HG03354 (cell line): ENCODE measurements at regions not wholly inside any gene's neighbourhood (a gene's known extent, or its start where the extent isn't known, plus 50 kb on each side); places are given as distances from the start of the nearest gene placed in this dataset.
"Not testable (repeated sequence)": the region's sequence is repeated elsewhere in the genome, so short reads cannot be mapped to it uniquely, and the experiment has no call there.

Source experiments
- ATAC-seq: cut with Tn5 transposase; IDR thresholded peaks from one replicate; pipeline ENCODE4 v1.9.1; 2021; ENCODE audit warnings: mild to moderate bottlenecking; ENCODE audit not compliant: unreplicated experiment, poor library complexity, severe bottlenecking

DNA sequence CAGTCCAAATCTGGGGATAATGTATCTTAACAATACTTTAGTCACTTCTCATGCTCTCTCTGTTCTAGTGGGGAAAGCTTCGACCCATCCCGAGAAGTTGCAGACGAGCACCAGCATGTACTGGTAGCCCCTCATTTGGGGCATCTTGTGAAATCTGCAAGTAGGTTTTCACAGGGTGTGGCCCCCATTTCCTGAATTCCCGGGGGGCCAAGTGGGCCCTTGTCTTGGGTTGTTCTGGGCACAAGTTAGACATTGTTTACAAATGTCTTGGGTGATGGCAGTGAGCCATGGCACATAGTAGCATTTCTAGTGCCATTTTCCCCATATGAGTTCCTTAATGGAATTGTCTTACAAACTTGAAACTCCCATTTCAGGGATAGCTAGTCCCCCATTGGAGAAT is 216.7 kb upstream of the KCND2 start:
- ATAC-seq = no peak

DNA sequence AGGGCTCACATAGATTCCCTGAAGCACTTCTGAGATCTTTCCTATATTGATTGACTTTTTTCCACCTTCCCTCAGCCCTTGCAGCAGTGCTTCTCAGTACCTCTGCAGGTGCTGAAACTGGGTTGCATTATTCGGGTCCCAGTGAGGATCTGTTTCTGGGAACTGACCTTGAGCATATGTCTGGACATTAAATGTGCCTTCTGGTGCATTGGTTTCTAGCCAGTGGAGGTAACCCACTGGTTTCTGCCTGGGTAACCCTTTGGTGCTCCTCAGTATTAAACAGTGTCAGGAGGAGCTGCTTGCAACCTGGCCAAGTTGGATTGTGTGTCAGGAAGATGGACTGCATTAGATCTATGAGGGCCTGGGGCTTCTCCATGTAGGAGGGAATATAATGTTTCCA is 213.3 kb upstream of the KCND2 start:
- no peak for ATAC-seq

DNA sequence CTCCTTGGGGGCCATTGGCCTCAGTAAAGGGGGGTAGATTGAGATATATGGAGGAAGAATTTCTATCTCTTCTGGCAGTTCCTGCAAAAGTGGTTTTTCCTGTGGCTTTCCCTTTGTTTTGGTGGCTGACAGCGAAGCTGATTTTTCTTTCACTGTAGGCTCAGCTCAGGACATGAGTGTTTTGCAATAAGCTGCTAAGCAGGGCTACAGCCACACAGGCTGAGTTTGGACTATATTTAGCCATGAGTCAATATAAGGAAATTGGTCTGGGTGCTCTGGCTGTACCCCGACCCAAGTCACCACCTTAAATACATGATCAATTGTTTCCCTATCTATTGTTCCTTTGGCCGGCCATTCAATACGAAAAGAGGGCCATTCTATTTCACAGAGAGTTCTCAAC is 212.7 kb upstream of the KCND2 start:
- no peak for ATAC-seq

DNA sequence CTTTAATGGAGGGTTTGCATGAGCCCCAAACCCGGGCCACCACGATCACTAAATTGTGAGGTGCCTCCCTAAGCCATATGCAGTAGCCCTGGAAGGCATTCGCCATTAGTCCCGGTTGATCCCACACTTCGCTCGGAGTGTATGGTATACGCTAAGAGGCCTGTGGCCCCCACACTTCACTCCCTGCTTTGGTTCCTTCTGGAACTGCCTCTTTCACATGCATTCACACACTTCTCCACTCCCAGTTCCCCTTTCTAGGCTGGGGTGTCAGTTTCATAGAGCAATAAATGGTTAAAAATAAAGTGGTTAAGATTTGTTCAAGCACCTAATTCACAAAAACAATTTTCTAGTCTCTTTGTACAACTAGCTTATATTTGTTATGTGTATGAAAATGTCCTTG is 212.1 kb upstream of the KCND2 start:
- no peak for ATAC-seq

DNA sequence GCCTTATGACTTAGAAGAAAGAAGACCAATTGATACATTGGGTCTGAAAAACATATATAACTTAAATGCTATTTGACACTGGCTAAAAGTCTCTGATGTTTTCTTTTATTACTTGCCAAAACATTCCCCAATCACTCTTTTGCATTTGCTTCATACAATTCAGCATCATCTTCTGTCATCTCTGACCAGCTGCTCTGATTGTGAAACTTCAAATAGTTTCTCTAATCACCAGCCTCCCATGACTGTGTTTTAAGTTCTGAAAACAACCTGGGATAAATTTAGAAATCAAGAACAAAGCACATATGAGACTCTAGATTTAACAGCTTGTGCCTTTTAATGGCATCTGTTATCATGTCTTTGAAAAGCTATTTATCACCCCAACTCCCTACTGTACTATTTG is 208.4 kb upstream of the KCND2 start:
- ATAC-seq = peak; percentile 81

DNA sequence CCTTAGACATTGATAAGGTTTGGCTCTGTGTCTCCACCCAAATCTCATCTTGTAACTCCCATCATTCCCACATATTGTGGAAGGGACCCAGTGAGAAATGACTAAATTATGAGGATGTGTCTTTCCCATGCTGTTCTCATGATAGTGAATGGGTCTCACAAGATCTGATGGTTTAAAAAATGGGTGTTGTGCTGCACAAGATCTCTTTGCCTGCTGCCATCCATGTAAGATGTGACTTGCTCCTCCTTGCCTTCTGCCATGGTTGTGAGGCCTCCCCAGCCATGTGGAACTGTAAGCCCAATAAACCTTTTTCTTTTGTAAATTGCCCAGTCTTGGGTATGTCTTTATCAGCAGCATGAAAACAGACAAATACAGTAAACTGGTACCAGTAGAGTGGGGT is 206.1 kb upstream of the KCND2 start:
- ATAC-seq = not testable (repeated sequence)

DNA sequence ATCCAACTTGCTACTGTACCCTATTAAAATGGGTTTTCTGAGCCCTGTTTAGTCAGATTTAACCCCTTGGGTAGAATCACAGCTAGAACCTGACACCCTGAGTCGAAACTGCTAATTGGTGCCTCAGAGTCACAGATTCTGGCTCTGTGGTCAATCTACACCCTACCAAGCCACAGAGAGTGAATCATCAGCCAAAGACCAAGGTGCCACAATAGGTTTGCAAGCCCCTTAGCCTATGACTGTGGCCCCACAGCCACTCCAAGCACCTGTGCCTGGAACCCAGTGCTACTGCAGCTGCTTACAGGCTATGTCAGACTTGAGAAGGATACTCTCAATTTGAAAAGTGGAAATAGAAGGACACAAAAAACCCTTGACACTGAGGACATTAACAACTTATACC is 202.8 kb upstream of the KCND2 start:
- no peak for ATAC-seq

DNA sequence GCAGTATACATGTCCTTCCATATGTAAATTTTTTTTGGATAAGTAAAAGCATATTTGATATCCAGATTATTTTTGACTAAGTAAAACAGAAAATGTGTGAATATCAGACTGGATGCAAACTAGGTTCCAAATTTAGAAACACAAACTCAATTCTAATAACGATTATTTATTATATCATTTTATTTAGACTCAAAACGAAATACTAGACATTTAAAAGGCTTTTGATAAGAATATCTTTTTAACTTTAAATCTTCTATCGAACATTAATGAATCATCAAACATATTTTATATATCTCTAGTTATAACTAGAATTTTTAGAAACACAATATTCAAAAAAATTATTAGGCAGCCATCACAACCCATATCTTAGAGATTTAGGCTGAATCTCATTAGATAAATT is 195.2 kb upstream of the KCND2 start:
- ATAC-seq = no peak

DNA sequence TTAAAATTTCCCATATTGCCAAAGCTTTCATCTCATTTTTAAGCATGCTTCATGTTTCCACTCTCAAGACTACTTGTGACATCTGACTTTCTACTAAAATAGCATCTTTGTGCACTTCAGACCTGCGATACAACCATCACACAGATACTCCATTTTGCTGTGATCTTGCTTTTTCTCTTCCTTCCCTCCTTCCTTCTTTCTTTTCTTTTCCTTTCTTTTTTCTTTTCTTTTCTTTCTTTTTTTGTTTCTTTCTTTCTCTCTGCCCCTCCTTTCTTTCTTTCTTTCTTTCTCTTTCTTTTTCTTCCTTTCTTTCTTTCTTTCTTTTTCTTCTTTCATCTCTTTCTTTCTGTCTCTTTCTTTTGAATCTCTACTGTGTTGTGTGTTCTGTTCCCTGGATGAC is 194.0 kb upstream of the KCND2 start:
- no peak for ATAC-seq

DNA sequence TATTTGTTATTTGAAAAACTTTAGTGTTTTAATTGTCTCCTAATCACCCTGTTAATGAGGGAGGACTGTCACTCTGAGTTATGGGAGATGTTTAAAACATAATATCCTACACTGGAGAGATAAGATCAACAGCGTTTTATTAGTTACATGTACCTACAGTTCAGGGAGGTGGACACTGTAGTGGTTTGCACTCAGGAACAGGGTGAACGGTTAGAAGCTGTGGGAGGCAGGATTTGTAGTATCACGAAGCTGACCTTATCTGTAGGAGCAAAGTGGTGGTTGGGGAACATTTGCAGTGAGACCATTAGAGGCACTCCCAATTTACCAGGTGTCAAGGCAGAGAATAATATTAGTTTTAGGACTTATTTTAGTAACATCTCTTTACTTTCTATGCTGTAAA is 193.3 kb upstream of the KCND2 start:
- no peak for ATAC-seq

DNA sequence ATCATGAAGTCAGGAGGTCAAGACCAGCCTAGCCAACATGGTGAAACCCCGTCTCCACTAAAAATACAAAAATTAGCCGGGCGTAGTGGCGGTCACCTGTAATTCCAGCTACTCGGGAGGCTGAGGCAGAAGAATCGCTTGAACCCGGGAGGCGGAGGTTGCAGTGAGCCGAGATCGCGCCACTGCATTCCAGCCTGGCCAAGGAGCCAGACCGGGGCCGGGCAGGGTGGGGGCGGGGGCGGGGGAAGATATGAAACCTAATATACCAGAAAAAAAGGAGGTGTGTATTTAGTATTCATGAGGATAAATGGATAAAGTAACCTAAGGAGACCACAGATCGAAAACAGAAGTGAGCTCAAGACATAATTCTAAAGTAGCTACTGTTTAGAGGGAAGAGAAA is 186.5 kb upstream of the KCND2 start:
- ATAC-seq = not testable (repeated sequence)

DNA sequence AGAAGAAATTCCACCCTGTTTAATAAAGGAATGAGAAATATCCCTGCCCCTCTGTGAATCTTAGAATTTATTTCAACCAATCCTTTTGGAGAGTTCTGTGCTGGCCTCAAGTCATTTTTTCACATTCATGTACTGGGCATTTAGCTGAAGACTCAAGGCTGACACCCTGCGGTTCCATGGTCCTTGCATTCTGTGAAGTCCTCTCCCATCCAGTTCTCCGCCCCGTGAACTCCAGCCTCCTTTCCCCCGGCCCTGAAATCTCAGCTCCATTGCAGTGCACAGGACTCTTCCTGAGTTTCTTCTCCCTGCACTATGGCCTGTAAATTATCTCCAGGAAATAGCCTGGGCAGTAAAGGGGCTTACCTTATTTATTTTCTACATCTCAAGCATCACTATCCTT is 183.0 kb upstream of the KCND2 start:
- no peak for ATAC-seq

DNA sequence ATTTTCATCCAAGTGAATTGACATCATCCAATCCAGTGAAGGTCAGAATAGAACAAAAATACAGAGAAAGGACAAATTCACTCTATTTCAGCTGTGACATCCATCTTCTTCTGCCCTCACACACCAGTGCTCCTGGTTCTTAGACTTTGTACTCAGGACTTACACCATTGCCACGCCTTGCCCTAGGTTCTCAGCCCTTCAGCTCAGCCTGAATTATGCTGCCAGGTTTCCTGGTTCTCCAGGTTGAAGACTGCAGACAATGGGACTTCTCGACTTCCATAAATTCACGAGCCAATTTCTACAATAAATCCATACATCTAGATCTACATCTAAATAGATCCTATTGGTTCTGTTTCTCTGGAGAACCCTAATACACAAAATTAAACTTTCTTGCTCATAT is 181.2 kb upstream of the KCND2 start:
- ATAC-seq = no peak

DNA sequence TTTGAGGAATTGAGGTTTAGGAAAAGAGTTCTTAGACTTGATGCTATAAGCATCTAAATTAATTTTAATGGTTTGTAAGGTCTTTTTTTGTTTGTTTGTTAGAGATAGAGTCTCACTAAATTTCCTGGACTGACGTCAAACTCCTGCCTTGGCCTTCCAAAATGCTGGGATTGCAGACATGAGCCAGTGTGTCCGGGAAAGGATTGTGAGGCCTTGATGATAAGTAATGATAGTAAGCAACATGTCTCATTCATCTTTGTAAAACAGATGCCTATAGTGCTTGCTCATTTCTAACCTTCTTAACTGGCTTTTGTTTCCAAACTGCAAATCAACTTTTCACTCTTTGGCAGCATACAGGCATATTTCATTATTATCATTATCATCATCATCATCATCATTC is 176.0 kb upstream of the KCND2 start:
- no peak for ATAC-seq

DNA sequence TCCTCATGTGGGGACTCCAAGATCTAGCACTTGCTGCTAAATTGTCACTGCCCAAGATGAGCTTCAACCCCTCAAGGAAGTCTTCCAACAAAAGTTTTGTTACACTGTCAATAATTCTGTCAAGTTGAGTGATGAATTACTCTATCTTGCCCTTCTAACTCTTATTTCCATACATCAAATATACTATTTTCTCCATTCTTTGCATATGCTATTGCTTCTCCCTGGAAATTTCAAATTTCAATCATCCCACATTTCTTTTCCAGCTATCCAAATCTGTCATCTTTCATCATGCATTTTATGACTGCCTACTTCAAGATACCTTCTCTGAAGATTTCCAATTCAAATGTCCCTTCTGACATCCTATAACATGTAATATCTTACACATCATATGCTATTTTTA is 175.2 kb upstream of the KCND2 start:
- no peak for ATAC-seq

DNA sequence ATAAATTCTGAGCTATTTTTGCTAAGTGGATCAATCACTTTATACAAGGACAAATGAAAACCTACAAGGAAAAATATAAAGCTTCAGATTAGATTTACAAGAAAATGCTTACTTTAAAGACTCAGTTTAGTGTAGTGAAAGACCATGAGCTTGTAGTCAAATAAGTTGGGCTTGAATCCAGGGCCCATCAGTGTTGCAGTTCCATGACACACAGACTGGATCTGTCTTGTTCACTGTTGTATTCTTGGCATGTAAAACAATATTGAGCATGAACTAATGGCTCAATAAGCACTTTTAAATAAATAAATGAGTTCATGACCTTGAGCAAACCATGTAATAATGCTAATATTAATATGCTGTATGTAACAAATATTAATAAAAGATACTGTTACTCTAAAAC is 164.6 kb upstream of the KCND2 start:
- ATAC-seq = no peak

DNA sequence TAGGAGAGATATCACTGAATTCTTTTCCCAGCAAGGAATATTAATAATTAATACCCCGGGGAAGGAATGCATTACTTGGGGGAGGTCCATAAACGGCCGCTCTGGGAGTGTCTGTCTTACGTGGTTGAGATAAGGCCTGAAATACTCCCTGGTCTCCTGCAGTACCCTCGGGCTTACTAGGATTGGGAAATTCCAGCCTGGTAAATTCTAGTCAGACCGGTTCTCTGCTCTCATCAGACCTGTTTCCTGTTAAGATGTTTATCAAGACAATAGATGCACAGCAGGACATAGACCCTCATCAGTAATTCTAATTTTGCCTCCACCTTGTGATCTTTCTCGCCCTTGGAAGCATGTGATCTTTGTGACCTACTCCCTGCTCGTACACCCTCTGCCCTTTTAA is 162.8 kb upstream of the KCND2 start:
- ATAC-seq = no peak

DNA sequence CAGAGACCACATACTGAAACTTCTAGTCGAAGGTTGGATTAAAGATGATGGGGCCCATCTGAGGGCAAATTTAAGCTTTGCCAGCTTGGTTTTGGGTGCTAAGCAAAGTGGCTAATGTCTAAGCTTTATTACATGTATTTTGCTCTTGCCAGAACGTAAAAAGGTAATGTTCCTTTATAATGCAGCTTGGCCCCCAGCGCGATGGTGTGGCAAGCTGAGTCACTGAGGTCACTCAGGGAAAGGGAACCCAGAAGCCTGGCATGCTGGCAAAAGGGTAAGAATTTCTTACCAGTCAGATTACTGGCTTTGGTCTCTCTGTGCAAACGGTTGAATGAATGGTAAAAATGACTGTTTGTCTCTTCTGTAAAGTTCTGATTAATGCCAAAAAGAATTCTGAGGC is 158.3 kb upstream of the KCND2 start:
- ATAC-seq = no peak

DNA sequence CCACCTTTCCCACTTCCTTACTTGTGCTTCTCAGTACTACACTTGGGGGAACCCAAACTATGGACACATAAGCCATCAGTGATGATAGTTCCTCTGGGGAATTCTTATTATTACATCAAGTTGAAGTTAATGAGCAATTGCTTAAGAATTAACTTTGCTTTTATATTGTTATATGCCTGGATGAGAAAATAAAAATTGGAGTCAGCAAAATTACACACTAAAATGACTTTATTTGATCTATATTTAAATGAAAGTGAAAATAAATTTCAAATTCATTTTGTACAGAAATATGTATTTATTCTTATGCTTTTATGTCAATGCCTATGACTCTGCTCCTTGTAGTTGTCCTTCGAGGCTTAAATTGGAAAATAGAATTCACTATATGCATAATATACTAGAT is 149.4 kb upstream of the KCND2 start:
- ATAC-seq = no peak

DNA sequence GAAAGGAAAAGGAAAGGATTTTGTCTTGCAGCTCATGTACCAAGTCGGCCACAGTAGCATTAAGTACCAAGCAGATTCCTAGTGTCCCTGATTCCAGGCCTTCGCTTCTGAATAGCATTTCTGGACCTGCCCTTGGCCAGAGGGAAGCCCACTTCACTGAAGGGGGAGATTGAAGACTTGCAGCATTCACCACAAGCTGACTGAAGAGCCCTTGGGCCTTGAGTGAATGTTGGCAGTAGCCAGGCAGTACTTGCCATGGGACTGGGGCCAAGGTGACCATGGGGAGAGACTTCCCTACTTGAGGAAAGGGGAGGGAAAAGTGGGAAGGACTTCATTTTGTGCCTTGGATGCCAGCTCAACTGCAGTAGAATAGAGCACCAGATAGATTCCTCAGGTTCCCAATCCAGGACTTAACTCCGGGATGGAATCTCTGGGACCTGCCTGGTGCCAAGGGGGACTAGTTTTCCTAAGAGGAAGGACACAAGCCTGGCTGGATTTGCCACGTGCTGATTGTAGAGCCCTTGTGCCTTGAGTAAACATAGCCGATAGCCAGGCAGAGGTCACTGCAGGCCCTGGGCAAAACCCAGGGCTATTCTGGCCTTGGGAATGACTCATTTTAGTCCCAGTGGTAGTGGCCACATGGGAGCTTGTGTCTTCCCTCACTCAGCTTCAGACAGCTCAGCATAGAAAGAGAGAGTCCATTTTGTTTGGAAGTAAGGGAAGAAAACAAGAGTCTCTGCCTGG is 141.7 kb upstream of the KCND2 start:
- ATAC-seq = no peak

DNA sequence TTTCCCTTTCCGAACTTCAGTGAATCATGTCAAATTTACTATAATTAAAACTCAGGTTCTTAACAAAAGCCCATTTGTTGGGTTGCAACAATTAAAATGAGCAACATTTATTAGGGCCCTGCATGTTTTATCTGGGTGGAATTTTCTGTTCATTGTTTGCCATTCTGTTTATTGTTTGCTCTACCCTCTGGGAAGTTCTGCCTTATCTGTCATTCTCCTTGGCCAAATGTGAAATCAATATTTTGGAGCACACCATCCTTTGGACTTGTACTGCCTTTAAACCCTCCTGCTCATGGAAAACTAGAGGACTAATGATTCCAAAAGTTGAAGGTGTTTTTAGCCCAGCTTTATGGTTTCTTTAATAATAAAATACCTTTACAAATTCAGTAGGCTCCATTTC is 134.5 kb upstream of the KCND2 start:
- ATAC-seq = no peak

DNA sequence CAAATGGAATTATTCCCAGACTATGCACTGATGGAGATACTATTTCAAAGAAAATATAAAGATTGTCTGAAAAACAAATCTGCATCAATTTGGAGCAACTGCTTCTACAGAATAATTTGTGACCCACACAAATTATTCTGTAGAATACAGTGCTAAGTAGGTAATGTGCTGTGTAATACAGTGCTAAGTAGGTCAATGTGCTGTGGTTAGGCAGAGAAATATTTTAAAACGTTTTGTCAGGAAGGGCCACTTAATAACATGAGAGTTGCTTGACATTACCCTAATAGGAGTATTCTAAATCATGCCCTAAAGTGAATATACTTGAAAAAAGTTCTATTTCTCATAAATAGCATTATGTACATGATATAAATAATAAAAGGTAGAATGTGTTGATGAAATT is 116.5 kb upstream of the KCND2 start:
- ATAC-seq = no peak
